ENCODE measurements at regions not wholly inside any gene's neighbourhood (a gene's known extent, or its start where the extent isn't known, plus 50 kb on each side); places are given as distances from the start of the nearest gene placed in this dataset.

- 84 to 91% methylated on average over 5 of the region's 5 CpGs for whole genome bisulfite sequencing, 2 donors
- ATAC-seq (ENCODE audit: insufficient read depth, low FRiP score) (no peak), DNase-seq (no peak)
- TF ChIP-seq CTCF (IDR thresholded peaks at IDR 0.05; ENCODE audit: control extremely low read depth, extremely low read depth): no peak
- no peaks in the 10 kb centered on the region for H3K36me3 ChIP-seq (ENCODE audit: control insufficient read depth in 4 of 4, insufficient read depth in 4 of 4, low read length in 4 of 4)
- no peaks in the 10 kb centered on the region for H3K9me3 ChIP-seq (ENCODE audit: control insufficient read depth in 4 of 4, insufficient read depth in 3 of 4, low read length in 3 of 4)
- no peak overlapping the region for H3K27ac ChIP-seq (ENCODE audit: low read depth in 1 of 2, low read length in 1 of 2)
- no peaks in the 10 kb centered on the region for H3K4me1 ChIP-seq (ENCODE audit: control insufficient read depth in 5 of 5, insufficient read depth in 5 of 5, low read length in 5 of 5)
- no peak overlapping the region for H3K9ac ChIP-seq (ENCODE audit: insufficient read depth in 1 of 2, low read length in 2 of 2)
- no peaks in the 10 kb centered on the region for H3K27me3 ChIP-seq (ENCODE audit: control insufficient read depth in 3 of 3, insufficient read depth in 3 of 3, low read length in 2 of 3)
- H3K4me3 ChIP-seq: no peak overlapping the region
These were observed 66.6 kb upstream of the NELL2 start for GRCh38 chr12:44942714-44943113.

- 41 to 43% methylated on average over 4 of the region's 4 CpGs for WGBS, 2 donors
- peak in 2 of 3 donors; percentile 78 to 79 for DNase-seq
These were observed 55.0 kb upstream of the NELL2 start for GRCh38 chr12:44930972-44931600.

GRCh38 chr12:44929236-44929885 lies 53.2 kb upstream of the NELL2 start:
- peak in 2 of 3 donors; percentile 4 to 42 for DNase-seq
- H3K4me1 ChIP-seq (ENCODE audit: control insufficient read depth in 5 of 5, insufficient read depth in 5 of 5, low read length in 5 of 5): no peaks in the 10 kb centered on the region

More at GRCh38 chr12:44930972-44931600, 55.0 kb upstream of the NELL2 start:
- H3K4me3 ChIP-seq: no peak overlapping the region
- no peaks in the 10 kb centered on the region for H3K9me3 ChIP-seq (ENCODE audit: control insufficient read depth in 4 of 4, insufficient read depth in 3 of 4, low read length in 3 of 4)
- H3K9ac ChIP-seq (ENCODE audit: insufficient read depth in 1 of 2, low read length in 2 of 2): no peak overlapping the region
- ATAC-seq (ENCODE audit: insufficient read depth, low FRiP score): no peak
- H3K36me3 ChIP-seq (ENCODE audit: control insufficient read depth in 4 of 4, insufficient read depth in 4 of 4, low read length in 4 of 4): no peaks in the 10 kb centered on the region
- no peaks in the 10 kb centered on the region for H3K27me3 ChIP-seq (ENCODE audit: control insufficient read depth in 3 of 3, insufficient read depth in 3 of 3, low read length in 2 of 3)
- no peak overlapping the region for H3K27ac ChIP-seq (ENCODE audit: low read depth in 1 of 2, low read length in 1 of 2)
- H3K4me1 ChIP-seq (ENCODE audit: control insufficient read depth in 5 of 5, insufficient read depth in 5 of 5, low read length in 5 of 5): no peaks in the 10 kb centered on the region
- TF ChIP-seq CTCF (IDR thresholded peaks at IDR 0.05; ENCODE audit: control extremely low read depth, extremely low read depth): peak; percentile 26

More at GRCh38 chr12:44929236-44929885, 53.2 kb upstream of the NELL2 start:
- Histone ChIP-seq H3K36me3 (ENCODE audit: control insufficient read depth in 4 of 4, insufficient read depth in 4 of 4, low read length in 4 of 4) (no peaks in the 10 kb centered on the region), H3K27me3 (ENCODE audit: control insufficient read depth in 3 of 3, insufficient read depth in 3 of 3, low read length in 2 of 3) (no peaks in the 10 kb centered on the region), H3K9me3 (ENCODE audit: control insufficient read depth in 4 of 4, insufficient read depth in 3 of 4, low read length in 3 of 4) (no peaks in the 10 kb centered on the region), H3K4me3 (no peak overlapping the region), H3K27ac (ENCODE audit: low read depth in 1 of 2, low read length in 1 of 2) (no peak overlapping the region), H3K9ac (ENCODE audit: insufficient read depth in 1 of 2, low read length in 2 of 2) (no peak overlapping the region)
- no peak for ATAC-seq (ENCODE audit: insufficient read depth, low FRiP score)
- WGBS, 2 donors: 66% methylated on average over 3 of the region's 3 CpGs
- no peak for TF ChIP-seq CTCF (IDR thresholded peaks at IDR 0.05; ENCODE audit: control extremely low read depth, extremely low read depth)
